HCT116 (cell line): ENCODE measurements at regions not wholly inside any gene's neighbourhood (a gene's known extent, or its start where the extent isn't known, plus 50 kb on each side); places are given as distances from the start of the nearest gene placed in this dataset.

Source experiments
- ATAC-seq: fragments of 200-7000 bp; cut with Tn5 transposase; 2 replicates; pipeline ENCODE4 v1.9.1; 2020; ENCODE audit warnings: mild to moderate bottlenecking, moderate library complexity
- BruUV-seq: library from RNA; stranded (reverse); fragments of 400-500 nt; replicated peaks from 2 replicates; lab custom pipeline; 2021; lab: Mats Ljungman, UMichigan
- CTCF ChIA-PET: fragments of 300-600 bp; sonication (Branson Sonifier 250); formaldehyde crosslinking; loops from one replicate; lab custom pipeline; 2021; ENCODE audit warnings: antibody characterized with exemption; lab: Charles Lee
- POLR2A ChIA-PET: fragments of 300-600, 350-600 bp; sonication (Branson Sonifier 250); formaldehyde crosslinking; loops from one replicate; lab custom pipeline; 2021; ENCODE audit warnings: antibody characterized with exemption; lab: Charles Lee
- RAD21 ChIA-PET, 2 experiments: fragments of 300-600 bp; sonication (Branson Sonifier 250); formaldehyde crosslinking; loops; one replicate each; lab custom pipeline; 2023; ENCODE audit warnings: low total read pairs in 2 of 2; ENCODE audit not compliant: uncharacterized antibody in 2 of 2, unreplicated experiment in 2 of 2, low non-redundant PET in 1 of 2; lab: Charles Lee
- DNase-seq: peaks from one replicate; pipeline ENCODE4 v3.0.0-alpha.2; 2010; ENCODE audit warnings: low read depth, low spot score
- H2AFZ ChIP-seq: fragments of 200-600 bp; shearing (Covaris generic), sonication (generic); 2 replicates; pipeline ENCODE4 v1.6.1; 2017; ENCODE audit warnings: low read depth, mixed run types, mixed read lengths, antibody characterized with exemption, low read length; ENCODE audit not compliant: poor library complexity, severe bottlenecking
- H3K27ac ChIP-seq: 2 replicates; pipeline ENCODE4 v1.5.1; 2012; ENCODE audit warnings: low read depth, low read length
- H3K27me3 ChIP-seq: fragments of 200-600 bp; sonication (generic); 2 replicates; pipeline ENCODE4 v1.6.1; 2016; ENCODE audit warnings: mixed run types, low read length, mixed read lengths; ENCODE audit not compliant: insufficient read depth
- H3K36me3 ChIP-seq, 2 experiments: fragments of 200-500 bp in 1 of 2; fragments of 200-600 bp in 1 of 2; sonication (Bioruptor generic) in 1 of 2; sonication (generic) in 1 of 2; 2 replicates each; pipeline versions ENCODE4 v1.5.1 to v1.6.1; 2014 to 2016; ENCODE audit warnings: low read length in 2 of 2, inconsistent platforms in 1 of 2, mixed read lengths in 1 of 2, mixed run types in 1 of 2; ENCODE audit not compliant: insufficient read depth in 2 of 2, control insufficient read depth in 1 of 2
- H3K4me1 ChIP-seq, 2 experiments: fragments of 200-600 bp in 1 of 2; sonication (generic) in 1 of 2; 2 replicates each; pipeline versions ENCODE4 v1.5.1 to v1.6.1; 2012 to 2017; ENCODE audit warnings: low read length in 2 of 2, inconsistent platforms in 1 of 2, mild to moderate bottlenecking in 1 of 2, mixed read lengths in 1 of 2, mixed run types in 1 of 2, moderate library complexity in 1 of 2; ENCODE audit not compliant: insufficient read depth in 2 of 2, control insufficient read depth in 1 of 2
- H3K4me2 ChIP-seq: fragments of 200-600 bp; sonication (generic); 2 replicates; pipeline ENCODE4 v1.6.1; 2017; ENCODE audit warnings: mixed run types, low read length, mixed read lengths
- H3K4me3 ChIP-seq, 2 experiments: fragments of 200-600 bp in 1 of 2; sonication (generic) in 1 of 2; replicated peaks in 1 of 2; 2 replicates each; pipeline ENCODE4 v1.5.1; 2011 to 2016; ENCODE audit warnings: low read length in 2 of 2, control low read depth in 1 of 2, low read depth in 1 of 2, mild to moderate bottlenecking in 1 of 2, mixed read lengths in 1 of 2, mixed run types in 1 of 2
- H3K79me2 ChIP-seq: fragments of 200-600 bp; sonication (generic); 2 replicates; pipeline ENCODE4 v1.6.1; 2017; ENCODE audit warnings: mild to moderate bottlenecking, mixed run types, low read length, moderate library complexity, mixed read lengths; ENCODE audit not compliant: insufficient read depth
- H3K9ac ChIP-seq: fragments of 200-600 bp; sonication (generic); 2 replicates; pipeline ENCODE4 v1.6.1; 2016; ENCODE audit warnings: low read length, mixed read lengths
- H3K9me2 ChIP-seq: fragments of 200-600 bp; sonication (generic), shearing (Covaris generic); 2 replicates; pipeline ENCODE4 v1.6.1; 2017; ENCODE audit warnings: mixed run types, mild to moderate bottlenecking, moderate library complexity; ENCODE audit not compliant: insufficient read depth
- H3K9me3 ChIP-seq, 2 experiments: fragments of 200-500 bp in 1 of 2; fragments of 200-600 bp in 1 of 2; sonication (Bioruptor generic) in 1 of 2; sonication (generic) in 1 of 2; 2 replicates each; pipeline ENCODE4 v1.6.1; 2014 to 2017; ENCODE audit warnings: low read length in 2 of 2, mixed read lengths in 2 of 2, inconsistent platforms in 1 of 2, low read depth in 1 of 2, mild to moderate bottlenecking in 1 of 2, mixed run types in 1 of 2, moderate library complexity in 1 of 2; ENCODE audit not compliant: control insufficient read depth in 1 of 2, insufficient read depth in 1 of 2
- H4K20me1 ChIP-seq: fragments of 200-600 bp; sonication (generic), shearing (Covaris generic); 2 replicates; pipeline ENCODE4 v1.6.1; 2017; ENCODE audit warnings: mixed run types, mild to moderate bottlenecking, moderate library complexity; ENCODE audit not compliant: insufficient read depth
- CEBPB ChIP-seq: IDR thresholded peaks from 2 replicates; pipeline ENCODE4 v1.6.1; 2012; ENCODE audit warnings: low read depth
- EGR1 ChIP-seq: IDR thresholded peaks from 2 replicates; pipeline ENCODE4 v1.6.1; 2012; ENCODE audit warnings: low read depth
- ELF1 ChIP-seq: IDR thresholded peaks from 2 replicates; pipeline ENCODE4 v1.6.1; 2012; ENCODE audit warnings: low read depth, borderline replicate concordance
- EZH2 ChIP-seq: fragments of 200-600 bp; sonication (generic); IDR thresholded peaks from 2 replicates; pipeline ENCODE4 v1.6.1; 2017; ENCODE audit warnings: antibody characterized with exemption, mixed run types
- EZH2phosphoT487 ChIP-seq: fragments of 200-600 bp; IDR thresholded peaks from 2 replicates; pipeline ENCODE4 v1.6.1; 2018; ENCODE audit warnings: antibody characterized with exemption, borderline replicate concordance
- JUND ChIP-seq: IDR thresholded peaks from 2 replicates; pipeline ENCODE4 v1.6.1; 2012
- POLR2A ChIP-seq: IDR thresholded peaks from 2 replicates; pipeline ENCODE4 v1.7.0; 2011; ENCODE audit warnings: borderline replicate concordance; ENCODE audit not compliant: insufficient read depth, insufficient read length; ENCODE audit errors: extremely low read depth
- RAD21 ChIP-seq: IDR thresholded peaks from 2 replicates; pipeline ENCODE4 v1.6.1; 2012; ENCODE audit warnings: low read depth, mild to moderate bottlenecking
- SP1 ChIP-seq: IDR thresholded peaks from 2 replicates; pipeline ENCODE4 v1.6.1; 2012; ENCODE audit warnings: low read depth
- SRF ChIP-seq: IDR thresholded peaks from 2 replicates; pipeline ENCODE4 v1.6.1; 2012; ENCODE audit warnings: low read depth
- ZFX ChIP-seq: fragments of 450-650 bp; IDR thresholded peaks from 2 replicates; pipeline ENCODE4 v1.6.1; 2017
- ZNF274 ChIP-seq: fragments of 200-500 bp; sonication (Bioruptor generic); IDR thresholded peaks from 2 replicates; pipeline ENCODE4 v1.6.1; 2014; ENCODE audit warnings: mild to moderate bottlenecking, low read depth, low read length, inconsistent platforms
- intact Hi-C: fragments of 100-400 bp; cut with micrococcal nuclease; formaldehyde crosslinking; loops from 2 replicates; pipeline ENCODE4 v1.10.0; 2022
- TF ChIP-seq, protein P1 (sequence below): IDR thresholded peaks from 2 replicates; pipeline ENCODE4 v1.6.1; 2012; ENCODE audit warnings: low read depth
- TF ChIP-seq, protein P2 (sequence below): IDR thresholded peaks from 2 replicates; pipeline ENCODE4 v1.6.1; 2012
- TF ChIP-seq, protein P3 (sequence below): IDR thresholded peaks from 2 replicates; pipeline ENCODE4 v1.6.1; 2012
- TF ChIP-seq, protein P4 (sequence below), 3 experiments: fragments of 200-600 bp in 1 of 3; sonication (generic) in 1 of 3; IDR thresholded peaks in 2 of 3; conservative IDR thresholded peaks in 1 of 3; 2 replicates each; pipeline ENCODE4 v1.5.1; 2012 to 2017; ENCODE audit warnings: low read depth in 2 of 3, low read length in 2 of 3, antibody characterized with exemption in 1 of 3, borderline replicate concordance in 1 of 3, control low read depth in 1 of 3, mild to moderate bottlenecking in 1 of 3, mixed read lengths in 1 of 3, mixed run types in 1 of 3, moderate library complexity in 1 of 3; ENCODE audit not compliant: insufficient read depth in 1 of 3
- TF ChIP-seq, protein P5 (sequence below): IDR thresholded peaks from 2 replicates; pipeline ENCODE4 v1.6.1; 2011; ENCODE audit warnings: mild to moderate bottlenecking, low read length, moderate library complexity; ENCODE audit not compliant: insufficient replicate concordance; ENCODE audit errors: extremely low read depth

DNA sequence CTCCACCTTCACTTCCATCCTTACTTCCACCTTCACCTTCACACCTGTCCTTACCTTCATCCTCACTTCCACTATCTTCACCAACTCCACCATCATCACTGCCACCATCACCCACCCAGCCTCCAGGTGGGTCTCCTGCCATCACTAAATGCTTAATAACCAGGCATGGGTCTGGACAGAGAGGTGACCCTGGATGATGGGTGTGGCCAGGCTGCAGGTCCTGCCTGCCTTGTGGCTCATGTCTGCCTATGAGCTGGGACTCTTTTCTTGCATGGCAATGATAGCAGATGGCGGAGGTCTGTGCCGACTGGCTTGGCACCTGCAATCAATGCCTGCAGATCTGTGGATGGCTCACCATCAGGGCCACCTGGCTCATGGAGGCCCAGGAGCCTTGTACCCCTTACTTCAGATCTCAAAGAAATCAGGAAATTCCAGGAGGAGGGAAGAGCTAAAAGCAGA is 60.1 kb upstream of the ELN start (continued):
- TF ChIP-seq, protein P1, sequence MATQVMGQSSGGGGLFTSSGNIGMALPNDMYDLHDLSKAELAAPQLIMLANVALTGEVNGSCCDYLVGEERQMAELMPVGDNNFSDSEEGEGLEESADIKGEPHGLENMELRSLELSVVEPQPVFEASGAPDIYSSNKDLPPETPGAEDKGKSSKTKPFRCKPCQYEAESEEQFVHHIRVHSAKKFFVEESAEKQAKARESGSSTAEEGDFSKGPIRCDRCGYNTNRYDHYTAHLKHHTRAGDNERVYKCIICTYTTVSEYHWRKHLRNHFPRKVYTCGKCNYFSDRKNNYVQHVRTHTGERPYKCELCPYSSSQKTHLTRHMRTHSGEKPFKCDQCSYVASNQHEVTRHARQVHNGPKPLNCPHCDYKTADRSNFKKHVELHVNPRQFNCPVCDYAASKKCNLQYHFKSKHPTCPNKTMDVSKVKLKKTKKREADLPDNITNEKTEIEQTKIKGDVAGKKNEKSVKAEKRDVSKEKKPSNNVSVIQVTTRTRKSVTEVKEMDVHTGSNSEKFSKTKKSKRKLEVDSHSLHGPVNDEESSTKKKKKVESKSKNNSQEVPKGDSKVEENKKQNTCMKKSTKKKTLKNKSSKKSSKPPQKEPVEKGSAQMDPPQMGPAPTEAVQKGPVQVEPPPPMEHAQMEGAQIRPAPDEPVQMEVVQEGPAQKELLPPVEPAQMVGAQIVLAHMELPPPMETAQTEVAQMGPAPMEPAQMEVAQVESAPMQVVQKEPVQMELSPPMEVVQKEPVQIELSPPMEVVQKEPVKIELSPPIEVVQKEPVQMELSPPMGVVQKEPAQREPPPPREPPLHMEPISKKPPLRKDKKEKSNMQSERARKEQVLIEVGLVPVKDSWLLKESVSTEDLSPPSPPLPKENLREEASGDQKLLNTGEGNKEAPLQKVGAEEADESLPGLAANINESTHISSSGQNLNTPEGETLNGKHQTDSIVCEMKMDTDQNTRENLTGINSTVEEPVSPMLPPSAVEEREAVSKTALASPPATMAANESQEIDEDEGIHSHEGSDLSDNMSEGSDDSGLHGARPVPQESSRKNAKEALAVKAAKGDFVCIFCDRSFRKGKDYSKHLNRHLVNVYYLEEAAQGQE: no peak
- TF ChIP-seq, protein P2, sequence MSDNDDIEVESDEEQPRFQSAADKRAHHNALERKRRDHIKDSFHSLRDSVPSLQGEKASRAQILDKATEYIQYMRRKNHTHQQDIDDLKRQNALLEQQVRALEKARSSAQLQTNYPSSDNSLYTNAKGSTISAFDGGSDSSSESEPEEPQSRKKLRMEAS: no peak
- TF ChIP-seq POLR2A (no peak), SP1 (no peak), ZFX (no peak), ELF1 (no peak), EGR1 (no peak), EZH2 (no peak), EZH2phosphoT487 (no peak), CEBPB (no peak)
- TF ChIP-seq, protein P3, sequence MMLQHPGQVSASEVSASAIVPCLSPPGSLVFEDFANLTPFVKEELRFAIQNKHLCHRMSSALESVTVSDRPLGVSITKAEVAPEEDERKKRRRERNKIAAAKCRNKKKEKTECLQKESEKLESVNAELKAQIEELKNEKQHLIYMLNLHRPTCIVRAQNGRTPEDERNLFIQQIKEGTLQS: no peak

DNA sequence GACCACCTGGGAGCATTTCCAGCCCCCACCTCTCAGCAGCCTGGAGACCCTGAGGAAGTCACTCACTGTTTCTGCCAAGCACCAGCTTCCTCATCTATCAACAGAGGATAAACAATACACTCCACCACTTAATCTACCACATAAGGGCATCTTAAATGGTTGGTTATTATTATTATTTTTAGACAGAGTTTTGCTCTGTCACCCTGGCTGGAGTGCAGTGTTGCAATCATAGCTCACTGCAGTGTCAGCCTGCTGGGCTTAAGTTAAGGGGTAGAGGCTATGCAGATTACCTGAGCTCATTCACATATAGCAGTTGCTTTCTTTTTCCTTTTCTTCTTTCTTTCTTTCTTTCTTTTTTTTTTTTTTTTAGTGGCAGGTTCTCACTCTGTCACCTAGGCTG is 59.5 kb upstream of the ELN start:
- DNase-seq: no peak
- RAD21 ChIA-PET: no interaction called here
- Histone ChIP-seq H3K79me2 (no peaks in the 10 kb centered on the region), H3K9me2 (no peaks in the 10 kb centered on the region), H3K27me3 (no peaks in the 10 kb centered on the region), H3K36me3 (no peaks in the 10 kb centered on the region), H2AFZ (no peak overlapping the region), H3K4me2 (no peak overlapping the region), H3K4me1 (no peaks in the 10 kb centered on the region), H3K9ac (no peak overlapping the region), H4K20me1 (no peaks in the 10 kb centered on the region), H3K9me3 (peaks cover 0 to 7% of the 10 kb centered on the region in 2 experiments; a peak in 1 of 4 replicates), H3K27ac (no peak overlapping the region), H3K4me3 (no peak overlapping the region)
- no TSS peak for BruUV-seq
- intact Hi-C loops: no loop called here
- POLR2A ChIA-PET: no interaction called here
- CTCF ChIA-PET: interaction anchor here (1.9 kb wide), 1 partner anchor 11 kb away, joined by 7 read pairs; no protein-coding TSS in a partner anchor
- no peak for ATAC-seq
- no peak for TF ChIP-seq RAD21
- no peak for TF ChIP-seq SRF
- no peak for TF ChIP-seq ZFX
- TF ChIP-seq, protein P4, sequence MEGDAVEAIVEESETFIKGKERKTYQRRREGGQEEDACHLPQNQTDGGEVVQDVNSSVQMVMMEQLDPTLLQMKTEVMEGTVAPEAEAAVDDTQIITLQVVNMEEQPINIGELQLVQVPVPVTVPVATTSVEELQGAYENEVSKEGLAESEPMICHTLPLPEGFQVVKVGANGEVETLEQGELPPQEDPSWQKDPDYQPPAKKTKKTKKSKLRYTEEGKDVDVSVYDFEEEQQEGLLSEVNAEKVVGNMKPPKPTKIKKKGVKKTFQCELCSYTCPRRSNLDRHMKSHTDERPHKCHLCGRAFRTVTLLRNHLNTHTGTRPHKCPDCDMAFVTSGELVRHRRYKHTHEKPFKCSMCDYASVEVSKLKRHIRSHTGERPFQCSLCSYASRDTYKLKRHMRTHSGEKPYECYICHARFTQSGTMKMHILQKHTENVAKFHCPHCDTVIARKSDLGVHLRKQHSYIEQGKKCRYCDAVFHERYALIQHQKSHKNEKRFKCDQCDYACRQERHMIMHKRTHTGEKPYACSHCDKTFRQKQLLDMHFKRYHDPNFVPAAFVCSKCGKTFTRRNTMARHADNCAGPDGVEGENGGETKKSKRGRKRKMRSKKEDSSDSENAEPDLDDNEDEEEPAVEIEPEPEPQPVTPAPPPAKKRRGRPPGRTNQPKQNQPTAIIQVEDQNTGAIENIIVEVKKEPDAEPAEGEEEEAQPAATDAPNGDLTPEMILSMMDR (IDR thresholded peaks at IDR 0.05 in 2 of 3, conservative IDR thresholded peaks at IDR 0.05 in 1 of 3; ENCODE audit: borderline replicate concordance in 1 of 3, insufficient read depth in 1 of 3, low read depth in 2 of 3, low read length in 2 of 3): no peak
- TF ChIP-seq, protein P5, sequence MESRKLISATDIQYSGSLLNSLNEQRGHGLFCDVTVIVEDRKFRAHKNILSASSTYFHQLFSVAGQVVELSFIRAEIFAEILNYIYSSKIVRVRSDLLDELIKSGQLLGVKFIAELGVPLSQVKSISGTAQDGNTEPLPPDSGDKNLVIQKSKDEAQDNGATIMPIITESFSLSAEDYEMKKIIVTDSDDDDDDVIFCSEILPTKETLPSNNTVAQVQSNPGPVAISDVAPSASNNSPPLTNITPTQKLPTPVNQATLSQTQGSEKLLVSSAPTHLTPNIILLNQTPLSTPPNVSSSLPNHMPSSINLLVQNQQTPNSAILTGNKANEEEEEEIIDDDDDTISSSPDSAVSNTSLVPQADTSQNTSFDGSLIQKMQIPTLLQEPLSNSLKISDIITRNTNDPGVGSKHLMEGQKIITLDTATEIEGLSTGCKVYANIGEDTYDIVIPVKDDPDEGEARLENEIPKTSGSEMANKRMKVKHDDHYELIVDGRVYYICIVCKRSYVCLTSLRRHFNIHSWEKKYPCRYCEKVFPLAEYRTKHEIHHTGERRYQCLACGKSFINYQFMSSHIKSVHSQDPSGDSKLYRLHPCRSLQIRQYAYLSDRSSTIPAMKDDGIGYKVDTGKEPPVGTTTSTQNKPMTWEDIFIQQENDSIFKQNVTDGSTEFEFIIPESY: no peak
- TF ChIP-seq, protein P3: no peak
- no peak for TF ChIP-seq POLR2A
- TF ChIP-seq, protein P2: no peak
- TF ChIP-seq SP1: no peak
- TF ChIP-seq ZNF274: no peak
- no peak for TF ChIP-seq JUND
- TF ChIP-seq CEBPB: no peak
- no peak for TF ChIP-seq EGR1
- TF ChIP-seq EZH2phosphoT487: no peak
